AG04450 (cell line): ENCODE measurements at regions not wholly inside any gene's neighbourhood (a gene's known extent, or its start where the extent isn't known, plus 50 kb on each side); places are given as distances from the start of the nearest gene placed in this dataset.
"Not testable (repeated sequence)": the region's sequence is repeated elsewhere in the genome, so short reads cannot be mapped to it uniquely, and the experiment has no call there.

Source experiments
- CTCF ChIA-PET: fragments of 300-600, 350-600 bp; formaldehyde crosslinking; extraction: SDS; loops from one replicate; lab custom pipeline; 2022; ENCODE audit warnings: antibody characterized with exemption, inconsistent platforms; lab: Charles Lee
- POLR2A ChIA-PET: fragments of 350-600 bp; formaldehyde crosslinking; extraction: SDS; loops from one replicate; lab custom pipeline; 2021; ENCODE audit warnings: antibody characterized with exemption, inconsistent platforms; lab: Yijun Ruan, JAX
- DNase-seq: peaks from one replicate; pipeline ENCODE4 v3.0.0-alpha.2; 2011; ENCODE audit warnings: low read depth, low spot score
- H3K27ac ChIP-seq: one replicate; pipeline ENCODE4 v1.5.1; 2012; ENCODE audit warnings: low read depth, low read length, control low read depth
- H3K27me3 ChIP-seq: one replicate; pipeline ENCODE4 v1.6.0; 2012; ENCODE audit warnings: low read length; ENCODE audit not compliant: control insufficient read depth, insufficient read depth
- H3K4me3 ChIP-seq: 2 replicates; pipeline ENCODE4 v1.5.1; 2011; ENCODE audit warnings: mild to moderate bottlenecking, low read depth, low read length, control low read depth
- H3K9me3 ChIP-seq: 2 replicates; pipeline ENCODE4 v1.5.1; 2012; ENCODE audit warnings: low read length; ENCODE audit not compliant: control insufficient read depth, insufficient read depth
- TF ChIP-seq, protein P1 (sequence below): IDR thresholded peaks from 2 replicates; pipeline ENCODE4 v1.5.1; 2011; ENCODE audit warnings: low read depth, low read length, control low read depth, inconsistent platforms

GRCh38 chr4:111323916-111324315 lies 701.0 kb upstream of the PITX2 start:
- POLR2A ChIA-PET, result no interaction called here
- DNase-seq, result no peak
- no peak overlapping the region for H3K4me3 ChIP-seq
- CTCF ChIA-PET, result interaction anchor here (0.9 kb wide), 2 partner anchors 11 to 41 kb away, joined by 3 read pairs; no protein-coding TSS in a partner anchor
- no peak overlapping the region for H3K27ac ChIP-seq
- H3K27me3 ChIP-seq, result no peaks in the 10 kb centered on the region
- H3K9me3 ChIP-seq, result peaks cover 2% of the 10 kb centered on the region; the same call in 1 of the 2 replicates
- TF ChIP-seq, protein P1, sequence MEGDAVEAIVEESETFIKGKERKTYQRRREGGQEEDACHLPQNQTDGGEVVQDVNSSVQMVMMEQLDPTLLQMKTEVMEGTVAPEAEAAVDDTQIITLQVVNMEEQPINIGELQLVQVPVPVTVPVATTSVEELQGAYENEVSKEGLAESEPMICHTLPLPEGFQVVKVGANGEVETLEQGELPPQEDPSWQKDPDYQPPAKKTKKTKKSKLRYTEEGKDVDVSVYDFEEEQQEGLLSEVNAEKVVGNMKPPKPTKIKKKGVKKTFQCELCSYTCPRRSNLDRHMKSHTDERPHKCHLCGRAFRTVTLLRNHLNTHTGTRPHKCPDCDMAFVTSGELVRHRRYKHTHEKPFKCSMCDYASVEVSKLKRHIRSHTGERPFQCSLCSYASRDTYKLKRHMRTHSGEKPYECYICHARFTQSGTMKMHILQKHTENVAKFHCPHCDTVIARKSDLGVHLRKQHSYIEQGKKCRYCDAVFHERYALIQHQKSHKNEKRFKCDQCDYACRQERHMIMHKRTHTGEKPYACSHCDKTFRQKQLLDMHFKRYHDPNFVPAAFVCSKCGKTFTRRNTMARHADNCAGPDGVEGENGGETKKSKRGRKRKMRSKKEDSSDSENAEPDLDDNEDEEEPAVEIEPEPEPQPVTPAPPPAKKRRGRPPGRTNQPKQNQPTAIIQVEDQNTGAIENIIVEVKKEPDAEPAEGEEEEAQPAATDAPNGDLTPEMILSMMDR, result no peak

GRCh38 chr4:111326450-111326849 lies 703.6 kb upstream of the PITX2 start:
- no peak for DNase-seq
- ChIA-PET CTCF (interaction anchor here (1.4 kb wide), 1 partner anchor 305 kb away, joined by 3 read pairs; no protein-coding TSS in a partner anchor), POLR2A (no interaction called here)
- Histone ChIP-seq H3K4me3 (no peak overlapping the region), H3K9me3 (peaks cover 2% of the 10 kb centered on the region; the same call in 1 of the 2 replicates), H3K27ac (no peak overlapping the region), H3K27me3 (no peaks in the 10 kb centered on the region)
- TF ChIP-seq, protein P1, result no peak

DNA sequence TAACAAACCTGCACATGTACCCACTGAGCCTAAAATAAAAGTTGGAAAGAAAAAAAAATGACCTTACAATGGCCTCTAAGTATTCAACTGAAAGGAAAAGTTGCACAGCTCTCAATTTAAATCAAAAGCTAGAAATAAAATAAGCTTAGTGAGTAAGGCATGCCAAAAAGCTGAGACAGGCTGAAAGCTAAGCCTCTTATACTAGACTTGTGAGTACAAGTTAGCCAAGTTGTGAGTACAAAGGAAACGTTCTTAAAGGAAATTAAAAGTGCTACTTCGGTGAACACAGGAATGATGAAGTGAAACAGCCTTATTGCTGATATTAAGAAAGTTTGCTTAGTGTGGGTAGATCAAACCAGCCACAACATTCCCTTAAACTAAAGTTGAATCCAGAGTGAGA lies 707.9 kb upstream of the PITX2 start:
- TF ChIP-seq, protein P1, result no peak
- DNase-seq, result no peak
- H3K9me3 ChIP-seq, result peaks cover 2% of the 10 kb centered on the region; the same call in 1 of the 2 replicates
- H3K27me3 ChIP-seq, result no peaks in the 10 kb centered on the region
- ChIA-PET POLR2A (no interaction called here), CTCF (interaction anchor here (1.4 kb wide), 1 partner anchor 46 kb away, joined by 3 read pairs; no protein-coding TSS in a partner anchor)
- no peak overlapping the region for H3K27ac ChIP-seq
- H3K4me3 ChIP-seq, result no peak overlapping the region

GRCh38 chr4:111334361-111334760 lies 711.5 kb upstream of the PITX2 start:
- CTCF ChIA-PET, result interaction anchor here (0.6 kb wide), 1 partner anchor 52 kb away, joined by 3 read pairs; no protein-coding TSS in a partner anchor
- TF ChIP-seq, protein P1, result no peak

GRCh38 chr4:111337186-111337876 lies 714.5 kb upstream of the PITX2 start:
- CTCF ChIA-PET, result not testable (repeated sequence)

More at GRCh38 chr4:111334361-111334760, 711.5 kb upstream of the PITX2 start:
- no peak for DNase-seq
- H3K4me3 ChIP-seq, result no peak overlapping the region
- POLR2A ChIA-PET, result no interaction called here
- no peaks in the 10 kb centered on the region; the same call in 1 of the 2 replicates for H3K9me3 ChIP-seq
- H3K27me3 ChIP-seq, result no peaks in the 10 kb centered on the region
- no peak overlapping the region for H3K27ac ChIP-seq

More at GRCh38 chr4:111337186-111337876, 714.5 kb upstream of the PITX2 start:
- DNase-seq, H3K27ac ChIP-seq, H3K27me3 ChIP-seq, H3K4me3 ChIP-seq, H3K9me3 ChIP-seq, POLR2A ChIA-PET: not testable (repeated sequence)
